Brain pericyte (primary cell): ENCODE measurements at regions not wholly inside any gene's neighbourhood (a gene's known extent, or its start where the extent isn't known, plus 50 kb on each side); places are given as distances from the start of the nearest gene placed in this dataset.

Source experiments
- DNase-seq: peaks from one replicate; pipeline ENCODE4 v3.0.0-alpha.2; 2012; ENCODE audit warnings: low read depth, low spot score

DNA sequence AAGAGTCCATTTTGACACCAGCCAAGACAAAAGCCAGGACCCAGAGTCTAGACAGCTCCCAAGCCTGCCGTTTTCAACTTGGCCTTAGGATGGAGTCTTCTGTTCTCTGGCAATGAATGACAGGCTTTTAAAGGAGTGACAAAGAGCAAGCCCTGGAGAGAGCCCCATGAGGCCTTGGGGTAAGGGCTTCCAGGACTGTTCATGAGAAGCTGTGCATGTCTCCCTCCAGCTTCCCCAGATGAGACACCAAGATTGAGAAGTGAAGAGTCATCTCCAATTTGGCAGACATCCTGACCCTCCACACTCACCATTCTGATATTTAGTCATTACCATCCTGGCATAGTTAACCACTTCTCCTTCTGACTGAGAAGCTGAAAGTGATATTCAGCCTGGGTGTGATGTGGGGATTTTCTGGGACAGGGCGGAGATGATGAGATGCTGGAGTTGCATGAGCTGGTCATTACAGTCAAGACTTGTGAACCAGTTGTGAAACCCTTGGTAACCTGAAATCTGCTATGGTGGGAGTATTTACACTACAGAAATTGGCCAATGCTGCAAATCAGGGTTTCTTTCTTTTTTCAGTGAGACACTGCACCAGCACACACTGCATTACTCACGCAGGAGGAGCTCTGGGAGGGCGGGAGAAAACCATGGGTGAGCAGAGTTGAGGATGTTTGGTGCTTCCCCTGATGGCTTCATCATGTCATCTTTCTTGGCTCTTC lies 77.8 kb downstream of the VCPKMT start:
- no peak for DNase-seq

DNA sequence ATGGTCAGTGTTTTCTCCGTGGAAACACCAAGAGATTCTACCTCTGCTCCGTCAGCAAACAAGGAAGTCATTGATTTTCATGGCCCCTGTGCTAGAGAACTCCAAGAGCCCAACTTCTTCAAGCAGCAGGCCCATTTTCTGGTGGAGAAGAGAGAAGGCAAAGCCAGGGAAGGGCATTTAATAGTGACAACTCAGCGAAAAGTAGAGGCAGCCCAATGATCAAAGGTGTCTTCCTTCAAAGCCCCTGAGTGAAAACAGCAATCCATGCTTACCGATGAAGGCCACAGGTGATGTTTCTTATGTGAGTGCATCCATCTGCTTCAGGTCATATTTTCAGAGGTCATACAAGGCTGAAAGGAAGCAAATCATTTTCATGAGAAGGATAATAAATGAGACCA lies 77.3 kb downstream of the VCPKMT start:
- no peak for DNase-seq

DNA sequence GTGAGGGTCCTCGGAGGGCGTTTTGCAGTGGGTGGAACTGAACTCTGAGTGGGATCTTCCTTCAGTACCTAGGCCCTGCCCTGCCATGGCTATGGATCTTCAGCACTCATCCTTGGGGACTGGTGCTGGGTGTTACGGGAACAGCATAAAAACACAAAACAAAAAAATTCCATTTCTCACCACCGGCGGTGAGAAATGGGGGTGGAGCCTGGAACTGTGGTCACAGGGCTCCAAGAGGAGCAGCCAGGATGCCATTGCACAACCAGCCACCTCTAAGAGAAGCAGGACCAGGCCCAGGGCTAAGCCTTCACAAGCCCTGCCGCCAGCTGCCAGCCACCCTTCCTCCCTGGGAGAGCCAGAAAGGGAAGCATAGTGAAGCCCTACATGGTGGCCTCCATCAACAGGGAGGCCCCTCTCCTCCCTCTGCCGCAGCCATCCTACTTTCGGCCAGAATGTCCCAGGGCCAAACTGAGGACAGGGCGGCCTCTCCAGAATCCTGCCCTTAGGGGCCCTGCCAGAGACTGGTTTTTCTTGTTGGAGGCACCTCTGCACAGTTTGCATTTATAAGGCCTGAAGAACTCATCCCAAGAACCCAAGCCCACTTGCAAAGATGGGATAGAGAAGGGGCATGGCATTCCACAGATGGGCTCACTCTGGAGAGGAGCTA lies 76.5 kb downstream of the VCPKMT start:
- DNase-seq = no peak

DNA sequence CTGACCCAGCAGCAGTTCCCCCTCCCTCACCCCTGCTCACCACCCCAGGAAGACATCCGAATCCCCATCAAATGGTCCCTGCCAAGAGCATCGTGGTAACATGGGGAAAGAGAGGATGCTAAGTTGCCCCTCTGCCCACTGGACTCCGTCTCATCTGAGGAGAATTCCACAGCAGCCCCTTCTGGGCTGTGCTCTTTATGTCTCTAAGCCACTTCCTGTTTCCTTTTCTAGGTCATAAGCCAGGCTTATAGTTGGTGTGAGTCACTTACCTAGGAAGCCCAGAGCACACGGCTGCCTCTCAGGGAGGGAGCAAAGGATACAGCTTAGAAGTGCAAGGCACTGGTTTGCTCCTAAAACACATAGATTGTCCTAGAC lies 76.0 kb downstream of the VCPKMT start:
- no peak for DNase-seq

DNA sequence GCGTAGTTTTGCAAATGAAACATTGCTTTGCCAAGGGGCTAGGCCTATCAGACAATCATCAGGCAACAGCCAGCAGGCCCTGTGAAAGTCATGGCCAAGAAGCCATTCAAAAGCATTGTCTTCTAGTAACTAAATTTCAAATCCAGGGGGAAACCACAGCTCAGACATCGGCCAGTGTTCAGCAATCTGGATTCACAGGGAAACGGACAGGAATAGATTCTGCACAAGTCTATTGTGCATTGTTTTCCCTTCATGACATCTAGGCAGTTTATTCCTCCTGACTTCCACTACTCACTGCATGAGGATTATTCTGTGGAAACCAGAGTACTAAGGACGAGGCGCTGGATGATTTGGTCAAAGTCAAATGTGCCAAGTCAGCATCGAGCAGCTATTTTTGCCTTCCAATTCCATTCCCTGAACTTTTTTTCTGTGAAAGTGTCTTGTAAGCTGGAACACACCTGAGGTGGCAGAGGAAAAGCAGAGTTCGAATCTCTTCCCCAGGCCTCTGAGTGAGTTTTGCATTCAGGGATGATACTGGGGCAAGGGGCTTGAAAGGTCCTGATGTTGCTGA lies 75.4 kb downstream of the VCPKMT start:
- DNase-seq = no peak

DNA sequence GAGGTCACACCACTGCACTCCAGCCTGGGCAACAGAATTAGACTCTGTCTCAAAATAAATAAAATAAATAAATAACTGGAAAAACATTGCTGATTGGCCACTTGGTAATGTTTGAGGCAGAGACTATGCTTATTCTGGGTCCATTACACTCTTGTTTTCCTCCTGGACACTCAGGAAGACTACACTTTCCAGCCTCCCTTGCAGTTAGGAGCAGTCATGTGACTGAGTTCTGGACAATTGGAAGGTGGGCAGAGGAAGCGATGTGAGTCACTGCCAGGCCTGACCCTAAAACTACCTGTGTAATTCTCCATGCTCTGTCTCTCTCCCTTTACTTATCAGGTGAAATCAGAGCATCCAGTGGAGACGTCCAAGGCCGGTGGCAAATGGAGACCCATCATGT lies 74.4 kb downstream of the VCPKMT start:
- no peak for DNase-seq

DNA sequence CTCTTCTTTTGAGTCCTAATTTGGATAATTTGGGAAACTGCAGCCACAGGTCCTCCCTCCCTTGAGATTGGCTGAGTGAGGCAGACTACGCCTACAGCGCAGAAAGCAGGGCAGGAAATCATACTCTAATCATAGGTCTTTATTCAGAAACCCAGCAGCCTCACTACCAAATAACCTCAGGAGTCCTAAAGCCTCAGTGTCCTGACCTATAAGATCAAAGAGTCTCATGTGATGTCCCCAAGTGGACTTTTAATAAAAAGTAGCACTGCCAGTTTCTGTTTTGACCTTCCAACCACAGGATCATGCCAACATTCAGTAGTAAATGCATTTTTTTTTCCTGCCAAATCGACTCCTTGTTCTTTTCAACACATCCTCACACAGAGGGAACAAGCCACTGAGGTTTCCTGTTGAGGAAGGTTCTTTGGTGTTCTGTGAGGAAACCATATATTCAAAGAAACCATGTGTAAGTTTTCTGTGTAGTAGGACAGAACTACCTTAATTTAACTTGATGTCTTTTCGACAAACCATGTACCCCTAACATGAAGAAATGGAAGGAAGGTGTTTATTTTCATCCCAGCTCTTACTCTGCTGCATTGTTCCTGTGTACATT lies 72.2 kb downstream of the VCPKMT start:
- no peak for DNase-seq

DNA sequence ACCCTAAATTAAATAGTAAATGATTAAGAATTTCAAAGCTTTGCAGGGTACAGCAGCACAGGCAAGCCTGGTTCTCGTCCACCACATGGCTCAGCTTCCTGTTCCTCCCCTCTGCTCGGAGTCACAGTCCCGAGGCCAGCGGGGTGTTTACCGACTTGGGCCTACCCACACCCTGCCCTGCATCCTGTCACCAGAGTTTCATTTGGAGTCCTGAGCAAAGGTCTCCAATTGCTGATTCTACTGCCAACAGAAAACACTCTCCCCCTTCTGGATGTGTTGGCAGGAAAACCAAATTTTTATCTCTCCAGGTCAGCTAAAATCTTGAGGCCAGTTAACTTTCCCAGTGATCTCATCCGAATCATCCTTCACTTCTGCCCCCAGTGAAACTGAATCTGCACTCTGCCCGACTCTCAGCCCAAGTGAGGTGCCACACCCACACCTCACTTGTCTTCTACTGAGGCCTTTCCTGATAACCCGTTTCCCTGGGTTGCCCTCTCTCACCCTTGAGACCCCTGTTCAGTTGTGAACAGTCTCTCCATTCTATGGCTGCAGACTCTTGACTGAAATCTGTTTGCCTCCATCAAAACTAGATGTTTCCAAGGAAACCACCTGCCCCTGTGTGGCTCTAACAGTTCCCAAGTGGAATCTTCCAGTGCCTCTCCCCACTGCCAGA lies 71.2 kb downstream of the VCPKMT start:
- no peak for DNase-seq

DNA sequence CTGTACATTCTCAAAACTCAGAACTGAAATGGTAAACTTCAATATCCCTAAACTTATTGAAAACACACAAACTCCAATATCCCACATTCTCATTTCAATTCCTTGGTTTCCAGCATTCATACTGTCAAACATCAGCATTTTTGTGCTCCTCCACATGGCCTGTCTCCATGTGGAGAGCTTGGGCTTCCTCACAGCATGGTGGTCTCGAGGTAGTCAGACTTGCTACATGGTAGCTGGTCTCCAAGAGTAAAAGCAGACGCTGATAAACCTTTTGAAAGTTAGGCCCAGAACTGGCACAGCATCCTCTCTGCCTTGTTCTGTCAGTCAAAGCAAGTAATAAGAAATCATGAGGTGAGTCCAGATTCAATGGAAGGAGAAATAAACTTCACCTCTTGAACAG lies 70.5 kb downstream of the VCPKMT start:
- DNase-seq = no peak

DNA sequence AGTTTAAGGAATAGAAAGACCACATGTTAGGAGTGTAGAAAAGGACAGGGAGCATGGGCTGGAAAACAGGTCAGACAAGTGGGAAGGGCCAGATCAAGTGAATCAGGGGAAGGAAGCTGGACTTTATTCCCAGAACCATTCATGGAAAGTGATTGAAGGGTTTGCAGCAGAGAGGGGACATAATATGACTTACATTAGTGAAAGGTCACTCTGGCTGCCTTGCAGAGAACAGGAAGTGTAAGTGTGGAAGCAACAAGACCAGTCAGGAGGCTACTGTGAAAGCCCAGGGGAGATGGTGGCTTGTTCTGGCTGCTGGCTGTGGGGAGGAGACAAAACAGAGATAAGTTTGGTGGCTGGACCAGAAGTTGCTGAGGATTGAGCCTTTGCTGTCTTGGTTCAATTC lies 69.1 kb downstream of the VCPKMT start:
- DNase-seq = no peak

DNA sequence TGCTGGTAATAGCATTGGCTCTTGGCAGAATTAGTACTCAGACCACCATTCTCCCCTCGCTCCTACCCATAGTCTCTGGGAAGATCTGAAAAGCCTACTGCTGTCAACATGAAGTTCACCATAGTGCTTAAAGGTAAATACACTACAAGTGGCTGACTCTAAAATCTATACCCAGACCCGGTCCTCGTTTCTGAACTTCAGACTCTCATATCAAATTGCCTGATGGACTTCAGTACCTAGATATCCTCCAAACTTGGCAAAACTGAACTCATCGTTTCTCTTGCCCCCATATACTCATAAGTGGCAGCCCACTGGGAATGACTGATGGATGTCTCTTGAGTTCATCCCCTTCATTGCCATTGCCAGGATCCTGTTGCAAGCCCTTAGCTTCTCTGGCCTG lies 67.3 kb downstream of the VCPKMT start:
- DNase-seq = no peak

DNA sequence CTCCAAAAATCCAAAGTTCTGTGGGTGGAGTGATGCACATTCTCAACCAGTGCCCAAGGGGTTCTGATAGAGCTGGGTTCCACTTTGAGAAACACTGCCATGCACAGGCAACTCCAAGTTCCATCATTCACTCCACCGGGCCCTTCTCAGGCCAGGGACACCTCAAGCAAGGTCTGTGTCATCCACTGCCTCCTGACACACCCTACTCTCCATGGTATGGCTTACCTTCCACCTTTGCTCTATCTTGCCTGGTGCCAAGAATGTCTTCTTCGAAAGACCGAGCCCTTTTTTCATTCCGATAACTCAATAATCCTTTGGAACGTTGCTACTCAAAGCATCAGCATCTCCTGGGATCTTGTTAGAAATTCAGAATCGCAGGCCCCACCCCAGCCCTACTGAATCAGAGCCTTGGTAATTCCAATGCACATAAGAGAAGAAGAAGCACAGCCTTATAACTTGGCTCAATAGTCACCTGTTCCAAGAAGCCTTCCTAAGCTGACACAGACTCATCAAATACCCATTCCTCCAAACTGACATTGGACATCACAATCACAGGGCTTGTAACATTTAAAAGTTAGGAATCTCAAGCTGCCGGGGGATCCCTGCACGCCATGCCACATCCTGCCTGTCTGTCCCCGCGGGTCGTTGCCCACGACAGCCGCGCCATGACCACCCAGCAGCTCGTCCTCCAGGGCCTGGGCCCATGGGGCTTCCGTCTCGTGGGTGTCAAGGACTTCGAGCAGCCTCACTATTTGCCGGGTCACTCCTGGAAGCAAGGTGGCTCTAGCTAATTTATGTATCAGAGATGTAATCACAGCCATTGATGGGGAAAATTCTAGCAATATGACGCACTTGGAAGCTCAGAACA lies 66.4 kb downstream of the VCPKMT start:
- no peak for DNase-seq

DNA sequence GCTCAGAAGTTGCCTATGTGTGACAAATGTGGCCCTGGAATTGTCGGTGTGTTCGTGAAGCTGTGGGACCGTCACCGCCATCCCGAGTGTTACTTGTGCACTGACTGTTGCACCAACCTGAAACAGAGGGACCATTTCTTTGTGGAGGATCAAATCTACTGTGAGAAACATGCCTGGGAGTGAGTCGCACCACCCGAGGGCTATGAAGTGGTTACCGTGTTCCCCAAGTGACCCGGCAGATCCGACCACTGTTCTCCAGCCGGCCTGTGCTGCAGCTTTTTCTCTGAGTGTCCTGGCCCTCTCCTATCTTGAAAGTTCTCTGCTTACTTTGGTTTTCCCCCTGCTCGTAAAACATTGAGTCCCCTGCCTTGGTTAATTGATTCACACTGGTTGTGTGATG lies 65.3 kb downstream of the VCPKMT start:
- DNase-seq = no peak

DNA sequence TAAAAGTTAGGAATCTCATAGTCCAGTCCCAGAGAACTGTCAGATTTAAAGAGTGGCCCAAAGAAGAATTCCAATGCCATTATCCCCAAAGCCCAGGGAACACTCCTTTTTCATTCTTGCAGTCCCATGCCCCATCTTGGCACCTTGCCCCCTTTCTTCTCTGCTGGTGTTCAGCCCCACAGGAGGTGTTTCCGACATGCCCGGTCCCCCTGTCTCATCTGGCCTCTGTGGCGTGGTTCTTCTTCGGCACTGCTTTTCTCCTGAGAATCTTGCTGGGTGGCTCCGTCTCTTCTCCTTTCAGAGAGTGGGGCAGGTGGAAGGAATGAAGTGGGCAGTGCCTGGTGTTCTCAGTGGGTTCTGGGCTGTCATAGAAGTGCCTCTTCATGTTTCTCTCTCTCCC lies 64.7 kb downstream of the VCPKMT start:
- DNase-seq = no peak

DNA sequence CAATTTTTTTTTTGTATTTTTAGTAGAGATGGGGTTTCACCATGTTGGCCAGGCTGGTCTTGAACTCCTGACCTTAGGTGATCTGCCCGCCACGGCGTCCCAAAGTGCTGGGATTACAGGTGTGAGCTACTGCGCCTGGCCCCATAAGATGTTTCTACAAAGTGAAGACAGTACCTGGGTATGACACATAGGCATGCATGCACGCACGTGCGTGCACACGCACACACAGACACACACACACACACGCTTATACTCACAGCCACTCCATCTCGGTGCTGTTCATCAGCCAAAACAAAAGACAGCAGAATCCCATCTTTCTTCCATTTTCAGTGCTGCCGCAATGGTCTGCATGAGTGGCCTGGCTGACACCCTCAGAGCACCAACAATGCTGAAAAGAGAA lies 63.9 kb downstream of the VCPKMT start:
- no peak for DNase-seq

DNA sequence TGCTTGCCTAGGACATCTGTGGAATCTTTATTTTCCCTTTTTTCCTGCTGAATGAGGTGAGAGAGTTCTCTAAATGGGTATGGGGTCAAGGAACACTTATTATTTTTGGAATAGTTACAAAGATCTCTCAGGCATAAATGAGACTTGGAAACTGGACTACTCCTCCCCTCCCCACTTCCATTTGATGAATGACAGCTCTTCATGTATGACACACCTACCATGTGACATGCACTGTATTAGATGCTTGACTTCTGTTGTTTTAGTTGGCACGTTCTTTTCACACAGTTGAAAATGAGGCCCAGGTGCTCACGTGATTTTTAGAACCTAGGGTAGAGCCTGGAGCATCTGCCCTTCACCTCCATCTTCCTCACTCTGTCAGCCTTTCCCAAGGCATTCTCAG lies 62.4 kb downstream of the VCPKMT start:
- no peak for DNase-seq

DNA sequence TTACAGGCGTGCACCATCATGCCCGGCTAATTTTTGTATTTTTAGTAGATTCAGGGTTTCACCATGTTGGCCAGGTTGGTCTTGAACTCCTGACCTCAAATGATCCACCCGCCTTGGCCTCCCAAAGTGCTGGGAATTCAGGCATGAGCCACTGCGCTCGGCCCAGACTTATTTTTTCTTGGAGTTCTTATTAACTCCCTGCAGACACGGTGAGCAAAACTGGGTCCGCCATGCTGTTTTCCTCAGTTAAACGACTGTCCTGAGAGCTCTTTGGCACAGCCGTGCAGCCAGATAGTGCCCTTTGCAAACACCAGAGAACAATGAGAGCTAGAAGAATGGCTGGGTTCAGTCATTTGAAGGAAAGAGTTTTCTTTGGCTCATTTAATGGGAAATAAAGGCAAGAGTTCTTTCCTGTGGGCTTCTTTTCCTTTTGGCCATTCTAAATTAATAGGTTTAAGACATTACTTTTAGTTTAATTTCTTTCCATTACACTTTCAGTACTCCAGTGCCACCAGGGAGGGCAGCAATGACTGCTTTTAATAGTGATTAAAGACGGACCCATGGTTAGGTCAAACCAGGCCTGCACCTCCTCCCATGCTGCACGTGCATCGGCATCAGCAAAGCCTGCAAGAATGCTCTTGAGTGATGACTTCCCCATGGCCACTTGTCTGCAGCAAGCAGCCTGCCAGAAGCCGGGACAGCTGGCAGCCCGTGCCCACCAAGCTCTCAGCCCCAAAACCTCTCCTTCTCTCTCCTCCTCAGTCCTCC lies 60.7 kb downstream of the VCPKMT start:
- no peak for DNase-seq

DNA sequence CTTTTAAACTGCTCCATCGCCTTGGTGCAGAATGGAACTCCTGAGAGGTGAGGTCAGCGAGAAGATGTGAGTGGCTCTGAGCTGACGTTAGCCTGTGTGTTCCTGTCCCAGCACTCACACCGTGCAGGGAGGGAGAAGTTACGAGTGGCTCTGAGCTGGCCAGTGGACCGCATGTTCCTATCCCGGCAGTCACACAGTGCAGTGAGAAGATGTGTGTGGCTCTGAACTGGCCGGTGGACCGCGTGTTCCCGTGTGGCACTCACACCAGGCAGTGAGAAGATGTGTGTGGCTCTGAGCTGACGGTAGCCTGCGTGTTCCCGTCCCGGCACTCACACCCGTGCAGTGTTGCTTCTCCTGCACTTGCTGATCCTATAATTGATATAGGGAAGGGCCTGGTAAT lies 59.9 kb downstream of the VCPKMT start:
- DNase-seq = no peak

DNA sequence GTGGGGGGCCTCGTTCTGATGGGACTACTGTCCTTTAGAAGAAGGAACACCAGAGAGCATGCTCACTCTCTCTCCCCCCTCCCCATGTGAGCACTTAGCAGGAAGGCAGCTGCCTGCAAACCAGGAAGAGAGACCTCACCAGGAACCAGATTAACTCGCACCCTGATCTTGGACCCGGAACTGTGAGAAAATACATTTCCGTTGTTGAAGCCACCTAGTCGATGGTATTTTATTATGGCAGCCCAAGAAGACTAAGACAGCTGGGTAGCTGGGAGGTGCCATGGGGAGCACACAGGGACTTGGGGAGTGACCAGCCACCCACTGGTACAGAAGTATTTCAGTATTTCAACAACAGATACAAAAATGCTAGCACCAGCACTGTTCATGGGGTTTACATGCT lies 59.0 kb downstream of the VCPKMT start:
- DNase-seq = no peak

DNA sequence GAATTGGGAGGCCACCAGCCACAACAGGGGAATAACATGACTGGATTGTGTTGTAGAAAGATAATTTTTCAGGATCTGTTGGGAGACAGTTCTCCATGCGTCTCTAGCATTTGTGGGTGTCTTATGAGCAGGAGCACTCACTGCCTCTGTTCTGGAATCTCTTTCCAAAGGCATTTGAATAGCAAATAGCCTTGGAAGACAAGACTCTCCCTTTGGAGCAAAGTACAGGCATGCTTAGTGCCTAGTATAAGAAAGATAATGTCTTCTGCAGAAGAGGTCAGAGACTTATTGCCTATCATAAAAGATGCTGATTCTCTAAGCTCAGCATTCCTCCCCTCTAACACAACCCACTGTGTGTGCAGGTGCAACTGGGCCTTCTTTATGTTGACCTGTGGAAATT lies 58.3 kb downstream of the VCPKMT start:
- DNase-seq = no peak
